ENCODE measurements at regions not wholly inside any gene's neighbourhood (a gene's known extent, or its start where the extent isn't known, plus 50 kb on each side); places are given as distances from the start of the nearest gene placed in this dataset.

GRCh38 chr9:13716601-13717321 lies 437.3 kb upstream of the MPDZ start:
- no peak for DNase-seq (ENCODE audit: low read depth)

GRCh38 chr9:13716090-13716489 lies 436.6 kb upstream of the MPDZ start:
- DNase-seq (ENCODE audit: low read depth): no peak

- DNase-seq (ENCODE audit: low read depth): no peak
These were observed 435.9 kb upstream of the MPDZ start for GRCh38 chr9:13715430-13715829.

GRCh38 chr9:13707612-13708576 lies 428.4 kb upstream of the MPDZ start:
- no peak for DNase-seq (ENCODE audit: low read depth)

GRCh38 chr9:13705918-13706317 lies 426.4 kb upstream of the MPDZ start:
- DNase-seq (ENCODE audit: low read depth): no peak

GRCh38 chr9:13705373-13705772 lies 425.9 kb upstream of the MPDZ start:
- no peak for DNase-seq (ENCODE audit: low read depth)

GRCh38 chr9:13690595-13690994 lies 411.1 kb upstream of the MPDZ start:
- no peak for DNase-seq (ENCODE audit: low read depth)

- DNase-seq (ENCODE audit: low read depth): no peak
These were observed 410.4 kb upstream of the MPDZ start for GRCh38 chr9:13689925-13690324.

- DNase-seq (ENCODE audit: low read depth): no peak
These were observed 409.6 kb upstream of the MPDZ start for GRCh38 chr9:13688990-13689600.

- DNase-seq (ENCODE audit: low read depth): no peak
These were observed 408.9 kb upstream of the MPDZ start for GRCh38 chr9:13688223-13688989.

GRCh38 chr9:13684656-13685055 lies 405.2 kb upstream of the MPDZ start:
- DNase-seq (ENCODE audit: low read depth): no peak

GRCh38 chr9:13677801-13678200 lies 398.3 kb upstream of the MPDZ start:
- no peak for DNase-seq (ENCODE audit: low read depth)

GRCh38 chr9:13675638-13676000 lies 396.1 kb upstream of the MPDZ start:
- DNase-seq (ENCODE audit: low read depth): no peak

GRCh38 chr9:13674926-13675637 lies 395.6 kb upstream of the MPDZ start:
- DNase-seq (ENCODE audit: low read depth): no peak

GRCh38 chr9:13673348-13673747 lies 393.9 kb upstream of the MPDZ start:
- DNase-seq (ENCODE audit: low read depth): no peak

- peak; percentile 16 for DNase-seq (ENCODE audit: low read depth)
These were observed 386.1 kb upstream of the MPDZ start for GRCh38 chr9:13665418-13666066.

- no peak for DNase-seq (ENCODE audit: low read depth)
These were observed 381.5 kb upstream of the MPDZ start for GRCh38 chr9:13661014-13661413.

GRCh38 chr9:13651969-13652663 lies 372.6 kb upstream of the MPDZ start:
- no peak for DNase-seq (ENCODE audit: low read depth)

- DNase-seq (ENCODE audit: low read depth): no peak
These were observed 372.0 kb upstream of the MPDZ start for GRCh38 chr9:13651526-13651925.

- DNase-seq (ENCODE audit: low read depth): no peak
These were observed 369.2 kb upstream of the MPDZ start for GRCh38 chr9:13648676-13649075.
